PC-9 (cell line): ENCODE measurements at regions not wholly inside any gene's neighbourhood (a gene's known extent, or its start where the extent isn't known, plus 50 kb on each side); places are given as distances from the start of the nearest gene placed in this dataset.

Source experiments
- BruUV-seq: library from RNA; stranded (reverse); fragments of 400-500 nt; replicated peaks from 2 replicates; lab custom pipeline; 2021; lab: Mats Ljungman, UMichigan
- CTCF ChIA-PET: fragments of 300-600 bp; sonication (Branson Sonifier 250); formaldehyde crosslinking; loops from one replicate; lab custom pipeline; 2022; ENCODE audit warnings: antibody characterized with exemption; lab: Charles Lee
- POLR2A ChIA-PET: fragments of 300-600 bp; sonication (Branson Sonifier 250); formaldehyde crosslinking; loops from one replicate; lab custom pipeline; 2022; ENCODE audit warnings: antibody characterized with exemption; ENCODE audit not compliant: unreplicated experiment; lab: Charles Lee
- DNase-seq, 2 experiments: peaks; one replicate each; pipeline versions ENCODE4 v3.0.0 to v3.0.0-alpha.2; 2015 to 2022; ENCODE audit warnings: mixed read lengths in 1 of 2
- H2AFZ ChIP-seq: fragments of 200-600 bp; sonication (generic); 2 replicates; pipeline ENCODE4 v1.8.1; 2017; ENCODE audit warnings: antibody characterized with exemption
- H3F3A ChIP-seq: fragments of 200-600 bp; sonication (generic); 2 replicates; pipeline ENCODE4 v1.8.1; 2017; ENCODE audit warnings: antibody characterized with exemption, mild to moderate bottlenecking, low read depth; ENCODE audit not compliant: insufficient read depth
- H3K27ac ChIP-seq: fragments of 200-600 bp; sonication (generic); 2 replicates; pipeline ENCODE4 v1.6.1; 2016; ENCODE audit warnings: mixed run types
- H3K27me3 ChIP-seq: fragments of 200-600 bp; sonication (generic); 2 replicates; pipeline ENCODE4 v1.6.1; 2016; ENCODE audit warnings: low read depth, mixed run types; ENCODE audit not compliant: insufficient read depth
- H3K36me3 ChIP-seq: fragments of 200-600 bp; sonication (generic); 2 replicates; pipeline ENCODE4 v1.6.1; 2016; ENCODE audit warnings: low read depth, mixed run types
- H3K4me1 ChIP-seq: fragments of 200-600 bp; sonication (generic); replicated peaks from 2 replicates; pipeline ENCODE4 v1.6.1; 2016; ENCODE audit warnings: mixed run types; ENCODE audit not compliant: insufficient read depth
- H3K4me2 ChIP-seq: fragments of 200-600 bp; sonication (generic); 2 replicates; pipeline ENCODE4 v1.6.1; 2017; ENCODE audit warnings: mixed run types
- H3K4me3 ChIP-seq: fragments of 200-600 bp; sonication (generic); 2 replicates; pipeline ENCODE4 v1.6.1; 2016; ENCODE audit warnings: mixed run types
- H3K79me2 ChIP-seq: fragments of 200-600 bp; sonication (generic); 2 replicates; pipeline ENCODE4 v1.6.1; 2017; ENCODE audit warnings: low read depth, mixed run types
- H3K9me2 ChIP-seq: fragments of 200-600 bp; sonication (generic); 2 replicates; pipeline ENCODE4 v1.8.1; 2017; ENCODE audit warnings: mild to moderate bottlenecking; ENCODE audit not compliant: insufficient read depth
- H3K9me3 ChIP-seq: fragments of 200-600 bp; sonication (generic); 2 replicates; pipeline ENCODE4 v1.8.1; 2016; ENCODE audit warnings: low read depth; ENCODE audit not compliant: insufficient read depth
- H4K20me1 ChIP-seq: fragments of 200-600 bp; sonication (generic); 2 replicates; pipeline ENCODE4 v1.8.1; 2017; ENCODE audit not compliant: insufficient read depth
- EZH2 ChIP-seq: fragments of 200-600 bp; sonication (generic); IDR thresholded peaks from 2 replicates; pipeline ENCODE4 v1.8.0; 2017; ENCODE audit warnings: antibody characterized with exemption, low read depth
- intact Hi-C: fragments of 100-400 bp; cut with micrococcal nuclease; formaldehyde crosslinking; loops from one replicate; pipeline ENCODE4 v1.10.0; 2022; ENCODE audit not compliant: unreplicated experiment
- TF ChIP-seq, protein P1 (sequence below): fragments of 200-600 bp; sonication (generic); conservative IDR thresholded peaks from 2 replicates; pipeline ENCODE4 v1.6.1; 2017; ENCODE audit warnings: mixed run types, antibody characterized with exemption, mild to moderate bottlenecking, moderate library complexity

DNA sequence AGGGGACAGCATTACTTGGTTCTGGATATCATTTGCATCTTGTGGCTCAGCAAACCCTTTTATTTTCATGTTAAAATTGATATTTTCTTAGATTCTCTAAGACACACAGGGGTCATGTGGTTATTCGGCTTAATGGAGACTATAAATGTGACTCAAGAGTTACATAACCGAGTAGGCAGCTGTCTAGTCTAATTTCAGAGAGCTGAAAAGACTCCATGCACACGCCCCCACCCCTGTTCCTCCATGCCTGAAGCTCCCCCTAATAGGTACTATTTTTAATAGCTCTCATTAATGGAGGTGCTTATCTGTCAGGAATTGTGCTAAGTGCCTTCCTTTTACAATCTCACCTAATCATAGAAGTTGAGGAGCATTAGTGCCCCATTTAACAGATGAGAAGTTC lies 189.2 kb upstream of the ARHGAP20 start:
- Histone ChIP-seq H3K4me1 (no peaks in the 10 kb centered on the region), H3K4me3 (no peak overlapping the region), H3K79me2 (no peaks in the 10 kb centered on the region), H3K27ac (no peak overlapping the region), H3K9me3 (no peaks in the 10 kb centered on the region), H2AFZ (no peak overlapping the region), H3K4me2 (no peak overlapping the region), H3K9me2 (0 out of 2 replicates have a peak, but pooled peaks cover 4% of the 10 kb centered on the region), H3F3A (no peaks in the 10 kb centered on the region), H3K27me3 (no peaks in the 10 kb centered on the region), H3K36me3 (no peaks in the 10 kb centered on the region), H4K20me1 (no peaks in the 10 kb centered on the region)
- no peak for DNase-seq
- POLR2A ChIA-PET: no interaction called here
- BruUV-seq: no TSS peak
- TF ChIP-seq, protein P1, sequence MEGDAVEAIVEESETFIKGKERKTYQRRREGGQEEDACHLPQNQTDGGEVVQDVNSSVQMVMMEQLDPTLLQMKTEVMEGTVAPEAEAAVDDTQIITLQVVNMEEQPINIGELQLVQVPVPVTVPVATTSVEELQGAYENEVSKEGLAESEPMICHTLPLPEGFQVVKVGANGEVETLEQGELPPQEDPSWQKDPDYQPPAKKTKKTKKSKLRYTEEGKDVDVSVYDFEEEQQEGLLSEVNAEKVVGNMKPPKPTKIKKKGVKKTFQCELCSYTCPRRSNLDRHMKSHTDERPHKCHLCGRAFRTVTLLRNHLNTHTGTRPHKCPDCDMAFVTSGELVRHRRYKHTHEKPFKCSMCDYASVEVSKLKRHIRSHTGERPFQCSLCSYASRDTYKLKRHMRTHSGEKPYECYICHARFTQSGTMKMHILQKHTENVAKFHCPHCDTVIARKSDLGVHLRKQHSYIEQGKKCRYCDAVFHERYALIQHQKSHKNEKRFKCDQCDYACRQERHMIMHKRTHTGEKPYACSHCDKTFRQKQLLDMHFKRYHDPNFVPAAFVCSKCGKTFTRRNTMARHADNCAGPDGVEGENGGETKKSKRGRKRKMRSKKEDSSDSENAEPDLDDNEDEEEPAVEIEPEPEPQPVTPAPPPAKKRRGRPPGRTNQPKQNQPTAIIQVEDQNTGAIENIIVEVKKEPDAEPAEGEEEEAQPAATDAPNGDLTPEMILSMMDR: no peak
- TF ChIP-seq EZH2: no peak
- intact Hi-C loops: loop anchor here (10.0 kb wide), 1 partner anchor 523 kb away; no protein-coding TSS in a partner anchor
- CTCF ChIA-PET: no interaction called here

DNA sequence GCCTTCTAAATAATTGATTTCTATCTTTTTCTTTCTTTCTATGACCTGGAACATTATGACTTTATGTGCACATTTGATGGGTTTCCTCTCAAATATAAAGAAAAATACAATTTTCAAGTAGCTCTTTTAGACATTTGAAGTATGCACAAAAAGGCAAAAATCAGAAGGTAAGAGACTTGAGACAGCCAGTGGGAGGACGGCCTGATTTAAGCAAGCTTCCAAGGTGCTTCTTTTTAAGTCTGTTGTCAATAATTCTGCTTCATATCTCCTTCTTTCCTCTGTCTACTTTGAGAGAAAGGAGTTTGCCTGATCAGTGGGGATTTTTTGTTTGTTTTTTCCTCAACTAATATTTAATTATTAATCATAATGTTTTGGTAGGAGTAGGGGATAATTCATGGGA lies 188.2 kb upstream of the ARHGAP20 start:
- ChIA-PET CTCF (no interaction called here), POLR2A (interaction anchor here (0.6 kb wide), 1 partner anchor 84 kb away, joined by 8 read pairs; no protein-coding TSS in a partner anchor)
- TF ChIP-seq, protein P1: no peak
- no peak for TF ChIP-seq EZH2
- Histone ChIP-seq H3K9me3 (no peaks in the 10 kb centered on the region), H3K4me1 (no peaks in the 10 kb centered on the region), H3K79me2 (no peaks in the 10 kb centered on the region), H3K27me3 (no peaks in the 10 kb centered on the region), H3K4me2 (no peak overlapping the region), H2AFZ (no peak overlapping the region), H4K20me1 (no peaks in the 10 kb centered on the region), H3K4me3 (no peak overlapping the region), H3K27ac (no peak overlapping the region), H3F3A (no peaks in the 10 kb centered on the region), H3K36me3 (no peaks in the 10 kb centered on the region), H3K9me2 (0 out of 2 replicates have a peak, but pooled peaks cover 4% of the 10 kb centered on the region)
- DNase-seq: no peak
- intact Hi-C loops: loop anchor here (10.0 kb wide), 1 partner anchor 524 kb away; no protein-coding TSS in a partner anchor
- BruUV-seq: no TSS peak

DNA sequence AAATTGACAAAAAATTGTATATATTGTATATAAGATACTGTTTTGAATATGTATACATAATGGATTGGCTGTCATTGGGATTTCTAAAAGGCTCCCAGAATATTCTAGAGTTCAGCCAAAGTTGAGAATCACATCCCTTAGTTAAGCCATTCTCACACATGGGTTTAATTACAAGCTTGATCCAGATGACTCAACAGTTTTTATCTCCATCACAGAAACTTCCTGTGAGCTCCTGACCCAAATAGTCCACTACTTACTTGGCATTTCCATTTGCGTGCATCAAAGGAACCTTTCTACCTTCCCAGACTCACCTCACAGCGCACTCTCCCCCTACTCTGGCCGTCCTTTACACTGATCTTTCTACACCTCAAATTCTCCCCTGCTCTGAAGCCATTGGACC lies 184.8 kb upstream of the ARHGAP20 start:
- Histone ChIP-seq H4K20me1 (no peaks in the 10 kb centered on the region), H3K4me3 (no peak overlapping the region), H3K27ac (no peak overlapping the region), H3F3A (no peaks in the 10 kb centered on the region), H3K27me3 (no peaks in the 10 kb centered on the region), H3K9me2 (0 out of 2 replicates have a peak, but pooled peaks cover 4% of the 10 kb centered on the region), H3K4me2 (no peak overlapping the region), H3K79me2 (no peaks in the 10 kb centered on the region), H3K36me3 (no peaks in the 10 kb centered on the region), H3K4me1 (no peaks in the 10 kb centered on the region), H3K9me3 (no peaks in the 10 kb centered on the region), H2AFZ (no peak overlapping the region)
- CTCF ChIA-PET: no interaction called here
- POLR2A ChIA-PET: no interaction called here
- BruUV-seq: no TSS peak
- TF ChIP-seq, protein P1: no peak
- no peak for TF ChIP-seq EZH2
- intact Hi-C loops: no loop called here
- DNase-seq: no peak
